ENCODE measurements at regions not wholly inside any gene's neighbourhood (a gene's known extent, or its start where the extent isn't known, plus 50 kb on each side); places are given as distances from the start of the nearest gene placed in this dataset.

DNA sequence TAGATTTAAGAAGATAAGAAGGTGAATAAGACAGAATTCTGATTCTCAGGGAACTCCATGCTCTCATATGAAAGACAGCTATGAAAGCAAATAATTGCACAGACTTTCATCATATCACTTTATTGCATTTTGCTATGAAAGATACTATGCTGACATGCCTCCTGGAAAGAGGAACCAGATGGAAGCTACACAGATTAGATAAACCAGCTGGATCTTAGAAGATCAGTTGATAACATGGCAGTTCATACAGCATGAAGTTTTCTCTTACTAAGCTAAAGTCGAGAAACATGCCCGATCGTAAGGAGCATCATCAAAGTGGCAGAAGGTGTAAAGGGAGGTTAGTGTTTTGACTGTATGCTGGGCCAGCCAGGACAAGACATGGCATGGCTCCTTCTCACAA is 112.5 kb upstream of the DPP6 start:
- Histone ChIP-seq H3K4me1 (no peaks in the 10 kb centered on the region), H3K36me3 (no peaks in the 10 kb centered on the region), H3K27ac (no peak overlapping the region), H3K9me3 (no peaks in the 10 kb centered on the region), H3K27me3 (peaks cover 0 to 21% (median 4%) of the 10 kb centered on the region in 7 donors), H3K4me3 (no peak overlapping the region)
- WGBS, 2 donors = 81 to 83% methylated on average over 3 of the region's 3 CpGs
- ATAC-seq = no peak
- no peak for DNase-seq
- TF ChIP-seq CTCF (IDR thresholded peaks at IDR 0.05) = no peak
- intact Hi-C loops (cut with DNase I) = no loop called here

- no peak for ATAC-seq
- H3K9me3 ChIP-seq = no peaks in the 10 kb centered on the region
- intact Hi-C loops (cut with DNase I) = no loop called here
- TF ChIP-seq CTCF (IDR thresholded peaks at IDR 0.05) = no peak
- H3K4me3 ChIP-seq = no peak overlapping the region
- WGBS, 2 donors = 65 to 78% methylated on average over 5 of the region's 5 CpGs
- DNase-seq = no peak
- H3K4me1 ChIP-seq = no peaks in the 10 kb centered on the region
- no peak overlapping the region for H3K27ac ChIP-seq
- H3K36me3 ChIP-seq = no peaks in the 10 kb centered on the region
- peaks cover 0 to 11% (median 6%) of the 10 kb centered on the region in 7 donors for H3K27me3 ChIP-seq
Measured at GRCh38 chr7:153941061-153941460, 111.1 kb upstream of the DPP6 start.

DNA sequence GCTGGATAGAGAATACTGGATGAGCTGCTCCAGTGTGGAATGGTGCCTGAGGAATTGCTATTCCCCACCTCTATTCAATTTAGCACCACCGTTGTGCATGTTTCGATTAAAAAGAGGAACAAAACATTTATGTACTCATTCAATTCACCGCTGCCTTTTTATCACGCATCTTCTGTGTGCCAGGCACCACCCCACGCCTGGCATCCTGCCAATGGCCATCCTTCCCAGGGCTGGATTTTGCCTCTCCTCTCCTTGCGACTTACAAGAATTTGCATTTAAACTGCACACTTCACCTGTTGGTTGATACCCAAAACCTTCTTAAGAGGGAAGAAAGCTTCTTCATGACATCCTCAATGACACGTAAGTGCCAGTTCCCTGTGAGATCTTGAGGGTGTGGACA is 110.2 kb upstream of the DPP6 start:
- WGBS, 2 donors = 80 to 81% methylated on average over 7 of the region's 7 CpGs
- Histone ChIP-seq H3K9me3 (no peaks in the 10 kb centered on the region), H3K4me1 (no peaks in the 10 kb centered on the region), H3K36me3 (no peaks in the 10 kb centered on the region), H3K27ac (no peak overlapping the region), H3K4me3 (no peak overlapping the region), H3K27me3 (peaks cover 0 to 14% (median 6%) of the 10 kb centered on the region in 7 donors)
- ATAC-seq (no peak), DNase-seq (no peak)
- TF ChIP-seq CTCF (IDR thresholded peaks at IDR 0.05) = no peak
- intact Hi-C loops (cut with DNase I) = no loop called here

- intact Hi-C loops (cut with DNase I) = no loop called here
- Histone ChIP-seq H3K4me3 (no peak overlapping the region), H3K36me3 (no peaks in the 10 kb centered on the region), H3K9me3 (no peaks in the 10 kb centered on the region), H3K4me1 (no peaks in the 10 kb centered on the region), H3K27ac (no peak overlapping the region), H3K27me3 (peaks cover 0 to 11% (median 6%) of the 10 kb centered on the region in 7 donors)
- DNase-seq (no peak), ATAC-seq (no peak)
- TF ChIP-seq CTCF (IDR thresholded peaks at IDR 0.05) = no peak
- WGBS, 2 donors = 10 to 21% methylated on average over 4 of the region's 4 CpGs
Measured at GRCh38 chr7:153943457-153943856, 108.7 kb upstream of the DPP6 start.

DNA sequence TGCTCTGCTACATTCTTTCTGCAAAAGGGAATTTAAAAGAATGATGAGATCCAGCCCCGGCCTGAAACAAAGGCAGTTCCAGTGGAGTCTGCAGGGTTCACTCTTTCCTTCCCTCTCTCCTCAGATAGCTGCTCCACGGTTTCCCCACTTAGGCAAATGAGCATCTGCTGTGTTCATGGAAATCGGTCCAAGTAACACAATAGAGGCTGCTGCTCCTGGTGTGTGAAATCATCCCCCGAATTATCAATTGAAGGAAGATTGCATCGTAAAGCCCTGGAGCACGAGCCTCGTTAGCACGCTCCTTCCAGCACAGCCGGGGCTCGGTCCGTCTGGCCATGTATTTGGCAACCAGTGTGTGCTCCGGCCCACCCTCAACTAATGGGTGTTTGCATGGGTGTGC is 108.3 kb upstream of the DPP6 start:
- intact Hi-C loops (cut with DNase I) = no loop called here
- H3K4me1 ChIP-seq = no peaks in the 10 kb centered on the region
- no peak for TF ChIP-seq CTCF (IDR thresholded peaks at IDR 0.05)
- ATAC-seq (no peak), DNase-seq (no peak)
- WGBS, 2 donors = 28 to 39% methylated on average over 12 of the region's 12 CpGs
- no peak overlapping the region for H3K27ac ChIP-seq
- H3K4me3 ChIP-seq = no peak overlapping the region
- no peaks in the 10 kb centered on the region for H3K9me3 ChIP-seq
- H3K27me3 ChIP-seq = peaks cover 0 to 11% (median 6%) of the 10 kb centered on the region in 7 donors
- no peaks in the 10 kb centered on the region for H3K36me3 ChIP-seq

Measured in heart right ventricle (tissue), 16 donors.